ENCODE measurements at regions not wholly inside any gene's neighbourhood (a gene's known extent, or its start where the extent isn't known, plus 50 kb on each side); places are given as distances from the start of the nearest gene placed in this dataset.

DNA sequence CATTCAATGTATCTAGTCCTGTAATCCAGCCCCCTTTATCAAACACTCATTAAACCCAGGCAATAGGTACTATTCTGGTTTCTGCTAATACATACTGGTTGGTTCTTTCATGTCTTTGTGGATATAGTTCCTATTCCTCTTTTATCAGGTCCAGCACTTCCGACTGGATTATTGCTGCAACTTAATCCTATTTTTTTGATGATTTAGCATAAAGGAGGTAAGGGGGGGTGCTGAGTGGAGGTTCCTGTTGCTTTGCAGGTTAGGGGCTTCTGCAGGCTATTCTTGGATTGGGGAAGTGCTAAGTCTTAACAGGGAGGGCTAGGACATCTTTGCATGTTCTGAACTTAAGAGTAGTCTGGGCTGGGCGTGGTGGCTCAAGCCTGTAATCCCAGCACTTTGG, 377.7 kb downstream of the FGF10 start:
- no peak for TF ChIP-seq OSR2 (tag by site-specific recombination; IDR thresholded peaks at IDR 0.05)
- TF ChIP-seq, protein P1, sequence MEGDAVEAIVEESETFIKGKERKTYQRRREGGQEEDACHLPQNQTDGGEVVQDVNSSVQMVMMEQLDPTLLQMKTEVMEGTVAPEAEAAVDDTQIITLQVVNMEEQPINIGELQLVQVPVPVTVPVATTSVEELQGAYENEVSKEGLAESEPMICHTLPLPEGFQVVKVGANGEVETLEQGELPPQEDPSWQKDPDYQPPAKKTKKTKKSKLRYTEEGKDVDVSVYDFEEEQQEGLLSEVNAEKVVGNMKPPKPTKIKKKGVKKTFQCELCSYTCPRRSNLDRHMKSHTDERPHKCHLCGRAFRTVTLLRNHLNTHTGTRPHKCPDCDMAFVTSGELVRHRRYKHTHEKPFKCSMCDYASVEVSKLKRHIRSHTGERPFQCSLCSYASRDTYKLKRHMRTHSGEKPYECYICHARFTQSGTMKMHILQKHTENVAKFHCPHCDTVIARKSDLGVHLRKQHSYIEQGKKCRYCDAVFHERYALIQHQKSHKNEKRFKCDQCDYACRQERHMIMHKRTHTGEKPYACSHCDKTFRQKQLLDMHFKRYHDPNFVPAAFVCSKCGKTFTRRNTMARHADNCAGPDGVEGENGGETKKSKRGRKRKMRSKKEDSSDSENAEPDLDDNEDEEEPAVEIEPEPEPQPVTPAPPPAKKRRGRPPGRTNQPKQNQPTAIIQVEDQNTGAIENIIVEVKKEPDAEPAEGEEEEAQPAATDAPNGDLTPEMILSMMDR (tag by site-specific recombination; IDR thresholded peaks at IDR 0.05): no peak
- TF ChIP-seq, protein P2, sequence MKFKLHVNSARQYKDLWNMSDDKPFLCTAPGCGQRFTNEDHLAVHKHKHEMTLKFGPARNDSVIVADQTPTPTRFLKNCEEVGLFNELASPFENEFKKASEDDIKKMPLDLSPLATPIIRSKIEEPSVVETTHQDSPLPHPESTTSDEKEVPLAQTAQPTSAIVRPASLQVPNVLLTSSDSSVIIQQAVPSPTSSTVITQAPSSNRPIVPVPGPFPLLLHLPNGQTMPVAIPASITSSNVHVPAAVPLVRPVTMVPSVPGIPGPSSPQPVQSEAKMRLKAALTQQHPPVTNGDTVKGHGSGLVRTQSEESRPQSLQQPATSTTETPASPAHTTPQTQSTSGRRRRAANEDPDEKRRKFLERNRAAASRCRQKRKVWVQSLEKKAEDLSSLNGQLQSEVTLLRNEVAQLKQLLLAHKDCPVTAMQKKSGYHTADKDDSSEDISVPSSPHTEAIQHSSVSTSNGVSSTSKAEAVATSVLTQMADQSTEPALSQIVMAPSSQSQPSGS (tag by site-specific recombination; IDR thresholded peaks at IDR 0.05; ENCODE audit: low read depth): no peak
- TF ChIP-seq, protein P3, sequence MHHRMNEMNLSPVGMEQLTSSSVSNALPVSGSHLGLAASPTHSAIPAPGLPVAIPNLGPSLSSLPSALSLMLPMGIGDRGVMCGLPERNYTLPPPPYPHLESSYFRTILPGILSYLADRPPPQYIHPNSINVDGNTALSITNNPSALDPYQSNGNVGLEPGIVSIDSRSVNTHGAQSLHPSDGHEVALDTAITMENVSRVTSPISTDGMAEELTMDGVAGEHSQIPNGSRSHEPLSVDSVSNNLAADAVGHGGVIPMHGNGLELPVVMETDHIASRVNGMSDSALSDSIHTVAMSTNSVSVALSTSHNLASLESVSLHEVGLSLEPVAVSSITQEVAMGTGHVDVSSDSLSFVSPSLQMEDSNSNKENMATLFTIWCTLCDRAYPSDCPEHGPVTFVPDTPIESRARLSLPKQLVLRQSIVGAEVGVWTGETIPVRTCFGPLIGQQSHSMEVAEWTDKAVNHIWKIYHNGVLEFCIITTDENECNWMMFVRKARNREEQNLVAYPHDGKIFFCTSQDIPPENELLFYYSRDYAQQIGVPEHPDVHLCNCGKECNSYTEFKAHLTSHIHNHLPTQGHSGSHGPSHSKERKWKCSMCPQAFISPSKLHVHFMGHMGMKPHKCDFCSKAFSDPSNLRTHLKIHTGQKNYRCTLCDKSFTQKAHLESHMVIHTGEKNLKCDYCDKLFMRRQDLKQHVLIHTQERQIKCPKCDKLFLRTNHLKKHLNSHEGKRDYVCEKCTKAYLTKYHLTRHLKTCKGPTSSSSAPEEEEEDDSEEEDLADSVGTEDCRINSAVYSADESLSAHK (tag by site-specific recombination; IDR thresholded peaks at IDR 0.05): no peak
- TF ChIP-seq ZXDB (tag by site-specific recombination; IDR thresholded peaks at IDR 0.05): no peak
- TF ChIP-seq, protein P4, sequence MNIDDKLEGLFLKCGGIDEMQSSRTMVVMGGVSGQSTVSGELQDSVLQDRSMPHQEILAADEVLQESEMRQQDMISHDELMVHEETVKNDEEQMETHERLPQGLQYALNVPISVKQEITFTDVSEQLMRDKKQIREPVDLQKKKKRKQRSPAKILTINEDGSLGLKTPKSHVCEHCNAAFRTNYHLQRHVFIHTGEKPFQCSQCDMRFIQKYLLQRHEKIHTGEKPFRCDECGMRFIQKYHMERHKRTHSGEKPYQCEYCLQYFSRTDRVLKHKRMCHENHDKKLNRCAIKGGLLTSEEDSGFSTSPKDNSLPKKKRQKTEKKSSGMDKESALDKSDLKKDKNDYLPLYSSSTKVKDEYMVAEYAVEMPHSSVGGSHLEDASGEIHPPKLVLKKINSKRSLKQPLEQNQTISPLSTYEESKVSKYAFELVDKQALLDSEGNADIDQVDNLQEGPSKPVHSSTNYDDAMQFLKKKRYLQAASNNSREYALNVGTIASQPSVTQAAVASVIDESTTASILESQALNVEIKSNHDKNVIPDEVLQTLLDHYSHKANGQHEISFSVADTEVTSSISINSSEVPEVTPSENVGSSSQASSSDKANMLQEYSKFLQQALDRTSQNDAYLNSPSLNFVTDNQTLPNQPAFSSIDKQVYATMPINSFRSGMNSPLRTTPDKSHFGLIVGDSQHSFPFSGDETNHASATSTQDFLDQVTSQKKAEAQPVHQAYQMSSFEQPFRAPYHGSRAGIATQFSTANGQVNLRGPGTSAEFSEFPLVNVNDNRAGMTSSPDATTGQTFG (tag by site-specific recombination; IDR thresholded peaks at IDR 0.05; ENCODE audit: borderline replicate concordance): no peak
- no peak for TF ChIP-seq KLF7 (tag by site-specific recombination; IDR thresholded peaks at IDR 0.05; ENCODE audit: borderline replicate concordance)
- TF ChIP-seq ZNF677 (tag by site-specific recombination; IDR thresholded peaks at IDR 0.05): no peak
- TF ChIP-seq ZNF112 (tag by site-specific recombination; IDR thresholded peaks at IDR 0.05): no peak
- TF ChIP-seq, protein P5, sequence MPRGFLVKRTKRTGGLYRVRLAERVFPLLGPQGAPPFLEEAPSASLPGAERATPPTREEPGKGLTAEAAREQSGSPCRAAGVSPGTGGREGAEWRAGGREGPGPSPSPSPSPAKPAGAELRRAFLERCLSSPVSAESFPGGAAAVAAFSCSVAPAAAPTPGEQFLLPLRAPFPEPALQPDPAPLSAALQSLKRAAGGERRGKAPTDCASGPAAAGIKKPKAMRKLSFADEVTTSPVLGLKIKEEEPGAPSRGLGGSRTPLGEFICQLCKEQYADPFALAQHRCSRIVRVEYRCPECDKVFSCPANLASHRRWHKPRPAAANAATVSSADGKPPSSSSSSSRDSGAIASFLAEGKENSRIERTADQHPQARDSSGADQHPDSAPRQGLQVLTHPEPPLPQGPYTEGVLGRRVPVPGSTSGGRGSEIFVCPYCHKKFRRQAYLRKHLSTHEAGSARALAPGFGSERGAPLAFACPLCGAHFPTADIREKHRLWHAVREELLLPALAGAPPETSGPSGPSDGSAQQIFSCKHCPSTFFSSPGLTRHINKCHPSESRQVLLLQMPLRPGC (tag by site-specific recombination; IDR thresholded peaks at IDR 0.05): no peak
- TF ChIP-seq ZNF274 (IDR thresholded peaks at IDR 0.05; ENCODE audit: low read length): no peak
- TF ChIP-seq ZNF274 (tag by site-specific recombination; IDR thresholded peaks at IDR 0.05; ENCODE audit: borderline replicate concordance): no peak
- TF ChIP-seq ZEB2 (tag by site-specific recombination; IDR thresholded peaks at IDR 0.05): no peak

All from HEK293 (cell line).